ENCODE measurements at regions not wholly inside any gene's neighbourhood (a gene's known extent, or its start where the extent isn't known, plus 50 kb on each side); places are given as distances from the start of the nearest gene placed in this dataset.
"Not testable (repeated sequence)": the region's sequence is repeated elsewhere in the genome, so short reads cannot be mapped to it uniquely, and the experiment has no call there.

DNA sequence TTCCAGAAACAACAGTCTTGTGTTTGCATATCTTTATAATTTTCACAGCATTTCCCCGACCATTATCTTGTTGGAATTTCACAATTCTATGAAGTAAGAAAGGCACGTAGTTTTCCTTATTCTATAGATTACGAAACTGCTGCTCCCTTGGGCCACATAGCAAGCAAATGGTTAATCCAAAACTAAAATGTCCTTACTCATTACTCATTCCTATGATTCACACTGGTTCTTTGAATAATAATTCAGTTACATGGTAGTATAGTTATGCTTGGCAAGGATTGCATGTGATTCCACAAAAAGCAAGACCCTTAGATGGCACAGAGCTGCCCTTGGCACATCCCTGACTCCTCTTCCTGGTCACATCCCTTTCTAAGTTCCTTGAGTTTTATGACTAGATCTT lies 51.2 kb downstream of the OR13H1 start:
- DNase-seq (ENCODE audit: low read depth in 2 of 2), result no peak

DNA sequence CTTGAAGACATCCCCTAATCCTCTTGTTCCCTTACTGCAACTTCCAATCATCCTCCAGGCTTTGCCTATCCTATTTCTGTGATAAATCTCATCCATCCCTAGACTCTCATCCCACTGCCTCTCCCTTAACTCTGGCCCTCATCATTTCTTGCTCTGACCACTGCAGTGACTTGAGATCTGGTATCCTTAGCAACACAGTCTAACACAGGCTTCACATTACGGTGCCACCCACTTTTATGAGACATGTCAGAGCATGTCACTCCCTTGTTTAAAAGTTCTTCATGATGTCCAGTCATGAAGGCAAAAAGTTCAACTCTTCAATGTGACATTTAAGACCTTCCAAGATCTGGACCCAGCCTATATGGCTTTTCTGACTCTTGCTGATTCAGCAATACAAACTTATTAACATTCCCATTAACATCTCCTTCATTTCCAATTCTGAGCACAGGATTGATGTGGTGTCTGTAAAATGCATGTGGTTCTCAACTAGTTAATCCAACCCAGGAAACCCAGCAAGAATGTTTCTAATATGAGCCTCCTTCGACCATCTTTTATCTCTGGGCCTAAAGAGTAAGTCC lies 64.0 kb downstream of the OR13H1 start:
- DNase-seq (ENCODE audit: low read depth in 2 of 2), result no peak

DNA sequence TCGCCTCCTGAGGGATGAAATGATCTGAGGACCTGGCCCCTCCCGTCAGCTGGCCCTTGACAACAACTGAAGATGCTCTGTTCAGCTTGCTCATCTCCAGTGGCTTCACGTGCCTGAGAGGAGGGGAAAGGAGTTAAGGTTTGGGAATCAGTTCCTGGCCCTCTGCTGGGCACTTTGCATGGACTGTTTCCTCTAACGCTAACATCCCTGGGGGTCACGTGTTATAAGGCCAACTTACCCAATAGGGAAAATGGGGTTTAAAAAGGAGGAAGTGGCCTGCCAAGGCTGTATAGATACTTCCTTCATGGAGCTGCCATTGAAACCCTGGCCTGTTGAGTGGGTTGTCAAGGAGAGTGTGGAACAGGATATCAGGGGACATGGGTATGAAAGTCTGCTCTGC lies 65.6 kb downstream of the OR13H1 start:
- no peak for DNase-seq (ENCODE audit: low read depth in 2 of 2)

DNA sequence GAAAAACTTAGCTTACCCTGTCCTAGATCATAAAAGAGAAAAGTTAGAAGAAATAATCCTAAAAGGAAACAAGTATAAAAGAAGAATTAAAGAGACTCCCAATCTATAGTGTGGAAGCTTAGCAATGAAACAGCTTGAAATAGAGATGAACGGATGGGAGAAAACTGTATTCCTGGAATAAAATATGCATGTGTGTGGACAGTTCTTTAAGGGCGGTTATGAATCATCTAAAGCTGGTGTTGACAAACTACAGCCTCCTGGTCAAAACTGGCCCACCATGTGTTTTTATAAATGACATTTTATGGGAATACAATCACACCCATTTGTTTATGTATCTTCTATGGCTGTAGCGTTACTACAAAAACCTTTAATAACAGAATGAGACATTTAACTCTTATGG lies 69.4 kb downstream of the OR13H1 start:
- no peak for DNase-seq (ENCODE audit: low read depth in 2 of 2)

DNA sequence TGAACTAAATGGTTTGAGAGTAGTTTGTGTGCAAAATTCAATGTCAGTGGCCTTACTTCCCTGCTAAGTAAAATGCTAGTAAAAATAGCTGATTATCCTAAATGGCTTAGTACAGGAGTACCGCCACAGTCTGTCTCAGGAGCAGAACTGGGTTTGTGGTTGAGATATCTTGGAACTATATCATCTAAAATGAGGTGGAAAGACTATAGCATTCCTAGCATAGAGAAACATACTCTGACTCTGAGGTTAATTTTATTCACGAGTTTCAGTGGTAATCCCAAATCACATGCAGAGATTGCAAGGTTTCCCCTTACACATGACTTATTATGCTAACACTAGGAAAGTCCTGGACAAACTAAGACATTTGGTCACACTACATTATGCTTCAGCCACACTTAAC lies 70.4 kb downstream of the OR13H1 start:
- no peak for DNase-seq (ENCODE audit: low read depth in 2 of 2)

DNA sequence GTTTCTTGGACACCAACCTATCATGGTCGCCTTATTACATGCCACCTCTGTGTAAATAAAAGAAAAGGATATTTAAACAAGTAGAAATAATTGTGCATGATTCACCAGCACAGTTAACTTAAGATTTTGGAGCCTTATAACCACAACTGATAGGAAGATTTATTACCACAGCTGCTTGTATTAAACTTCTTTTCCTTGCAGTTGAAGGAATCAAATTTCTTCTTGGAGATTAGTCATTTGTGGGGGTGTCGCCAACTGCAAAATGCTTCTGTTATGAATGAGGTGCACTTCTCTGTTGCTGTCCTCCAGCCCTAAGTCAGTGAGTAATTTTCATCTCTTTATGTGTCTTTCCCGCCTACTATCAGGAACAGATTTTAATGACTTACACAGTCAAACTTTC lies 73.3 kb downstream of the OR13H1 start:
- DNase-seq (ENCODE audit: low read depth in 2 of 2), result no peak

DNA sequence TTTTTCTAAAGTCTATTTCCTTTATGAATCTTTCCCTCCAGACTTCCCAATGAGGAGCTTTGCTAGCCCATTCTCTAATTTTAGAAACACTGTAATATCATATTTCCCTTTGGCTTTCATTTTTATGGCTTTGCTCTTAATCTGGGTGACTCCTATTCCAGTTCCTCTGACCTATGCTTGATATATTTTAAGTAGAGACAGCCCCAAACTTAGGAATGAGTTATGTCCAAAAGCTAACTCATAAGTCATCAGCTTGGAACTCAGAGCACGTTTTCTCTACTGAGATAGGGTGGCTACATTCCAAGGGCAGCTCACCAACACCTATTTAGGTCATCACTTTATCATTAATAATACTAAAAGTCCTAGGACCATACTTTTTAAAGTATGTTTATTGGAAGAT lies 77.8 kb downstream of the OR13H1 start:
- no peak for DNase-seq (ENCODE audit: low read depth in 2 of 2)

DNA sequence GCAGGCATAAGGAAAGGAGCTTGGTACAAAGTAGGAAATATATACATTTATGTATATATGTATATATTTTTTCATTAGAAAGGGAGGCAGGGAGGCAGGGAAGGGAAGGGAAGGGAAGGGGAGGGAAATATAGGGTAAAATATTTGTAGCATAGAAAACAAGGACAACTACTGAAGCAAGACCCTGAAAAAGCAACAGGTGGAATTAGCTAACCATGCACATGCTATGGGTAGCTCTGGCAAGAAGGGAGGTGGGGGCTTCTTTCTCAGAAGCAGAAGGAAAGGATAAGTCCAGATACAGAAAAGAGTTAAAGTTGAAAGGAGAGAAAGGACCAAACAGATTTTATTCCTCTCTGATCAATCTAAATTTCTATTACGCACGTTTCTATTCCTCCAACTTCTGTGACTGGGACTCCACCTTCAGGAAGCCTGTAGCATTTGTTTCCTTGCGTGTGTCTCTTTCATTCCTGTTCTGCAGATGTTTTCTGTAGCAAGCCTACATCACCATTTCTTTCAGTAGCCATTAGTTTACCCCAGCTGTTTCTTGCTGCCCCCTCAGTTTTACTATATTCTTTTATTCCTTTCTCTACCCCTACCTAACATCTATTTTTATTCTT lies 82.9 kb downstream of the OR13H1 start:
- no peak for DNase-seq (ENCODE audit: low read depth in 2 of 2)

DNA sequence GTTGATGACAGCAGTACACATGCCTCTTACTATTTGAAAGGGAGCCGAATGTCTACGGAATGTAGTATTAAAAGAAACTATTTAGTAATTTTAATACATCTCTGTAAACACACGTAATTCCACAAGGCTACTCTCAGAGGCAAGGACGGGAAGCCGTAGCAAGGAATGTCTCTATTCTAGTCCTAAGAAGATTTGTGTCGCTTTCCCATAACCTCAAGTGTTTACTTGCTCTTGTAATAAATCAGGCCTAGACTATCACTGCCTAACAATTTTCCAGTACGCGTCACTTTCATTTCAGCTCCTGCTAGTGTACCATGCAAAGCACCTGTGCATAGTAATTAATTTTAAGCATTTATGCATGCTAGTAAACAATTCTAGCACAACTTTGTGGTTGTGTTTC lies 86.7 kb downstream of the OR13H1 start:
- DNase-seq (ENCODE audit: low read depth in 2 of 2), result no peak

DNA sequence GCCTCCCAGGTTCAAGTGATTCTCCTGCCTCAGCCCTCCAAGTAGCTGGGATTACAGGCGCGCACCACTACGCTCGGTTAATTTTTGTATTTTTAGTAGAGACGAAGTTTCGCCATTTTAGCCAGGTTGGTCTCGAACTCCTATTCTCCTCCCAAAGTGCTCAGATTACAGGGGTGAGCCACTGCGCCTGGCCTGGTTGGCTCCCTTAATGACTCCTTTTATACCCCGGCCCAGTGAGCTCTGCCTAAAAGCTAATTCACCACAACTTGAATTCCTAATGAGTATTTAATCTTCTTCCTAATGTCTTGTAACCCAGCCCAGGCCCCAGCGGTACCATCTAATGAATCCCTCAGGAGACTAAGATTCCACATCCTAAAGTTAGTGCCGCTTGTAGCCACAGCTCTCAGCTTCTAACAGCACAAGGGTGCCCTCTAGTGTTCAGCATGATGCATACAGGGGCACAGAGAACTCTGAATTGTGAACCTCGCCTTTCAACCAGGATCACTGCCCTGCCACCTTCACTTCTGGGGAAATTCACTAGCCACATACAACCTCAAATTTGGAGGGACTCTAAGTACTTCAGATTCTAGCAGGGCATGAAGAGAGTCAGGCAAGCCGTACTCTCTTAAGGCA lies 89.5 kb downstream of the OR13H1 start:
- no peak for DNase-seq (ENCODE audit: low read depth in 2 of 2)

DNA sequence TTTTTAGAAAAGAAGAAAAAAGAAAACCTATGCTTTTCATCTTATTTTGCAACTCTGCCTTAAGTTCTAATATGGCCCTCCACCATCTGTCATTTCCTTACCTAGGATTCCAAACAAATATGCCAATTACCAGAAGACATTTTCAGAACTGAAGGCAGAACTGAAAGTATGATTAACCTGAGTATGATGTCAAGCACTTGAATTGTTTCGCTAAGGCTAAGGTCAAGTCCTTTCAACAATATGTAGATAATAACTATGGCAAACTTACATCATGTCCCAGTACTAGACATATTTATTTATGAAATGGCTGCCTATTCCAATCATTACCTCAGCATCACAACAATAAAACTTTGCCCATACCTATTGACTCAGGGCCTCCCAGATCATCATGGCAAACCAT lies 91.0 kb downstream of the OR13H1 start:
- no peak for DNase-seq (ENCODE audit: low read depth in 2 of 2)

DNA sequence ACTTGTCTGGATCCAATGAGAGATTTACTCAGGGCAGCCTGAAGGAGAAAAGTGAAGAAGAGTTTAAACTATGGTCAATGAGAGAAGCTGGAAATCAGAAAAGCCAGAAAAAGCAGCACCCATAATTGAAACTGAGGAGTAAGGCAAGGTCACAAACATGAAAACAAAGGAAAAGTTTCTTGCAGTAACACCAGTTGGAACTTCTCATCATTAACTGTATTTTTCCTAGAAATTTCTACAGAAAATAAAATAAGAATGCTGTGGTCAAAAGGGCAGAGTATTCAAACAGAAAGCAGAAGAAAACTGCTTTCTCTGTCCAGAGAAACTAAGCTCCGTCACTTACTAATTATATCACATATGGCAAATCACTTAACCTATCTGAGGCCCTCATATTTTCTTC lies 102.2 kb downstream of the OR13H1 start:
- DNase-seq (ENCODE audit: low read depth in 2 of 2), result no peak

DNA sequence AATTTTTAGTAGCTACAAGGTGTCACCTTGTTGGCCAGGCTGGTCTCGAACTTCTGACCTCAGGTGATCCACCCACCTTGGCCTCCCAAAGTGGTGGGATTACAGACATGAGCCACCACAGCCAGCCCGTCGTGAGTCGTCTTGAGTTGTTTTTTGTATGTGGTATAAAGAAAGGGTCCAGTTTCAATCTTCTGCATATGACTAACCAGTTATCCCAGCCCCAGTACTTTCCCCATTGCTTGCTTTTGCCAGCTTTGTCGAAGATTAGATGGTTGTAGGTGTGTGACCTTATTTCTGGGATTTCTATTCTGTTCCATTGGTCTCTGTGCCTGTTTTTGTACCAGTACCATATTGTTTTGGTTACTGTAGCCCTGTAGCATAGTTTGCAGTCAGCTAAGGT lies 105.9 kb downstream of the OR13H1 start:
- no peak for DNase-seq (ENCODE audit: low read depth in 2 of 2)

DNA sequence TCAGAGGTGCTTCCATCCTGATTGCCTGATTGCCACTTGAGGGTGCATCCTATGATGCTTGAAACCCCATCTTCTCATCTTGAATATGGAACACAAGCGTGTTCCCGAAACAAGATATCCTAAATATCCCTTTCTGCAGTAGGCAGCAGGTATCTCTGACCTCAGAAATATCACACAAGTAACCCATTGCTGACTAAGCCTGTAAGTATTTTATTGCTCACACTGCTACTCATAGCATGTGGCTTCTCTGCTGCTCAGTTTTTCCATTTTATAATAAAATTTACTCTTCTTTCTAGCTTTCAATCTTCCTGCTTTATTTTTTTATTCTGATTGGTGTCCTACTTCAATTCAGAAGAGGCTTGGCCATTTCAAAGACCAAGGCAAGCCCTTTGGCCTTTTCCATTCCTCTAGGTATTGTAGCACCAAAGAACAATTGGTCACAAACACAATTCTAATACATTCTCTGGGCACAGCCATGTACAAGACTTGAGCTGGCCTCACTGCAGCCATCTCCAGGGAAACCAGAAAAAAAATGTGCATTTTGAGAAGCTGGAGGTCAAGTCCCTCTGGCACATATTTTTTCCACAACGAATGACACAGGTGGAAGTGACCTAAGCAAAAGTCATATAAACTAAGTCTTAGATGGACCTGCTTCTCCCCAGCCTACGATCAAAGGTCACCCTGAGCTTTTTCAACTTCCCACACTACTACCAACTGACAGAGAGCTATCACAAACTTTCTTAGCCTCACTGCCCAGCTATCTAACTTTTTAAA lies 107.0 kb downstream of the OR13H1 start:
- no peak for DNase-seq (ENCODE audit: low read depth in 2 of 2)

DNA sequence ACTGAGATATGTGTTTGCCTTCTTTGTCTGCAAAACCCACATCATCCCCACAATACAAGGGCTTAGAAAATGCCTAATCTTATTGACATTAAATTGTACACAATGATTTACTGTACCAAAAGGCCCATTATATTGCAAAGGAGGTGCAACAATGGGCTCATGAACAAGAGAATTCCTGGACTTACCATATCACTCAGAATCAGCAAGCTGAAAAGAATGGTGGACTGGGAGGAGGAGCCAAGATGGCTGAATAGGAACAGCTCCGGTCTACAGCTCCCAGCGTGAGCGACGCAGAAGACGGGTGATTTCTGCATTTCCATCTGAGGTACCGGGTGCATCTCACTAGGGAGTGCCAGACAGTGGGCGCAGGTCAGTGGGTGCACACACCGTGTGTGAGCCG lies 119.9 kb downstream of the OR13H1 start:
- DNase-seq (ENCODE audit: low read depth in 2 of 2), result not testable (repeated sequence)

DNA sequence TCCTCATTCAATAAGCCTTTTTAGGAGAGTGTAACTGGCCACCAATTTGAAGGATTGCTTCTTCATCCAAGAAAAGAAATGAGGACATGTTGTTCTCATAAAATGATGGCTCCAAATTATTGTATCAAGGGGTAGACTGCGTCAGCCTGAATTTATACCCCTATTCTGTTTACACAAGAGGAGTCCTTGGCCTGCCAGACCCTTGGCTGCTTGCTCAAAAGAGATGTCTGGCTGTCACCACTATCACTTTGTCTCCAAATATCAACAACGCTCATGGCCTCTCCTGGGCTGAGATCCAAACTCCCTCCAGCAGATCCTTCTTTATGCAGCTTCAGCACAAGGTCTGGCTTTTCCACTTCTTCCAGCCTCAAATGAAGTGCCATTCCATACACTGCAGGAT lies 127.9 kb downstream of the OR13H1 start:
- DNase-seq (ENCODE audit: low read depth in 2 of 2), result no peak

DNA sequence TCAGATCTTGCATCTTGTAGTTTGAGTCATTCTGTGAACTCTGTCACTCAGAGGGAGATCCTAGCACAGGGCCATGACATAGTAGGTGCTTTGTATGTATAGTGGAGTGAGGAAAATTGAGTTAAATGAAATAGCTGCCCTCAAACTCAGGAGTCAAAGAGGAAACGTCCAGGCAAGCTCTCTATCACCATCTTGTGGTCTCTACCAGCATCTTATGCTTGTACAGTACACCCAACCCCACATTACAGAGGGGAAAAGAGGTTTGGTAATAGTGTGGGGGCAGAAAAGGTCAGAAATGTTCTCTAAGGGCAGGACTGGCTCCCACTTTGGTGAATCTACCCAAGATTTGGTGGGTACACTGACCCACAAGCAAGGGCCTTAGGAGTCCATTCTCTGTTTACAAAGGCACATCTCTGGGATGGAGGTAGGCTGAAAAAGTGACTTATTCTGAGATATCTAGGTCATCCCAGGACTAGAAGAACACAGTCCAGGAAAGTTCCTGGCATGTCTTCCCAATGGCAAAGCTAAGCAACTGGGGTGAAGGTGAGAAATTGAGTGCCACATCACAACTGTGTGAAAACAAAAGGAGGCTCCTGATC lies 131.8 kb downstream of the OR13H1 start:
- DNase-seq (ENCODE audit: low read depth in 2 of 2), result no peak

DNA sequence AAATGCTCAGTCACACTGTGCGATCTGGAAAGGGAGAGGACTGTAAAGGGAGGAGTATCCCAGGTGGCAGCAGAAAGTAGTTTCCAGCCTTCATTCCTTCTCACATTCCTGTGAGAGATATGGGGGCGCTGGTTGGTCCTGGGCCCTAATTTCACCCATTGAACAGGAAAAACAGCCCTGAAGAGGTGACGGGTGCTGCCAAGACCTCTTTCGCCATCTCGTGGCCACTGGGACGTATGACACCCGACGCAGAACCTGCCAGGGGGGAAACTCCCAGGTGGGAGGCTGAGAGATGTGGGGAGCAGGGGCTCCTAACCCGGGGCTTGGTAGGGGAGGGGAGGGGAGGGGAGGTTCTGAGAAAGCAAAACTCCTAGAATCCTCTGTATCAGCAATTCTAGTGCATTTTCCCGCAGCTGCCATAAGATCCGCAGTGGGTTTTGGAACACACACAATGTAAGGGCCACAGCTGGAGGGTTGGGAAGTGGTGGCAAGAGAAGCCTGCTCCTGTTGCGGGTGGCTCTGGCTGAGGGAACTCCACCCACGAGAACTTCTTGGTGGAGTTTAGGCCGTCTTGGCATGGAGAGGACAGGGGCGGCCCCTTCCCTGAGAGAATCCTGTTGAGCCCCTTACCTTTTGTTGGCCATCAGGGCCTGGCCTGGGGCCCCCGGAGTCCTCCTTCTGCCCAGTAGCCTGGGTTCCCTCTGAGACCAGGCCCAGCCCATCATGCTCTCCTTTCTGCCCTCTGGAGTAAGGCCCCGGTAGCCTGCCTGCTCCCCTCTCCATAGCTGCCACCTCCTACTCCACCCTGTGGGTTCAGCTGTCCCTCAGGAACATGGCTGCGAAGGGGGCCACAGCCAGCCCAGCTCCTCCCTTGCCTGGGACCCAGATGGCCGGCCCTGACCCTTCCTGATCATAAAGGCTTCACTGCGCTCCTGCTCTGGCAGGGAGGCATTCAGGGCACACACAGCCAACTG lies 134.1 kb downstream of the OR13H1 start:
- DNase-seq (ENCODE audit: low read depth in 2 of 2), result peak in 1 of 2 donors; percentile 15

DNA sequence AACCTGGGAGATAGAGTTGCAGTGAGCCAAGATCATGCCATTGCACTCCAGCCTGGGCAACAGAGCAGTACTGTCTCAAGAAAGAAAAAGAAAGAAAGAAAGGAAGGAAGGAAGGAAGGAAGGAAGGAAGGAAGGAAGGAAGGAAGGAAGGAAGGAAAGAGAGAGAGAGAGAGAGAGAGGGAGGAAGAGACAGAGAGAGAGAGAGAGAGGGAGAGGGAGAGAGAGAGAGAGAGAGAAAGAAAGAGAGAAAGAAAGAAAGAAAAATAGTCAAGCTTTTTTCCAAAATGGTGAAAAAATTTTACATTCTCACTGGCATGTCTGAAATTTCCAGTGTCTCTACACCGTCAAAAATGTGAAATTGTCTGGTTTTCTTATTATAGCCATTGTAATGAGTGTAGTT lies 138.9 kb downstream of the OR13H1 start:
- DNase-seq (ENCODE audit: low read depth in 2 of 2), result not testable (repeated sequence)

DNA sequence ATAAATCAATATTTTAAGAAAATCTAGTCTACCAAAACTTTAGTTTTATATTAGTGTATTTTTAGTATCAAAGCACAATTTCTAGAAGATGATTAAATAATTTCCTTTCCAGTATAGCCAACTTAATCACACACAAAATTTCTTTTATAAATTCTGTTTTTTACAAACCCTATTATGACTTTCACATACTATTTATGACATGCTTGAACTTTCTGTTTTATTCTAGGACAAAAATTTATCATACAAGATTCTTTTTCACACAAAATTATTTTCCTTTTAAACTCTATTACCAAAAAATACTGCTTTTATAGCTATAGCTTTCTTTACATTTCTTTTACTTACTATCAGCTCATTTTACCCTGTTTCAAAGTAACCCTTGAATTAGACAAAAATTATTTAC lies 149.5 kb downstream of the OR13H1 start:
- DNase-seq (ENCODE audit: low read depth in 2 of 2), result no peak

DNA sequence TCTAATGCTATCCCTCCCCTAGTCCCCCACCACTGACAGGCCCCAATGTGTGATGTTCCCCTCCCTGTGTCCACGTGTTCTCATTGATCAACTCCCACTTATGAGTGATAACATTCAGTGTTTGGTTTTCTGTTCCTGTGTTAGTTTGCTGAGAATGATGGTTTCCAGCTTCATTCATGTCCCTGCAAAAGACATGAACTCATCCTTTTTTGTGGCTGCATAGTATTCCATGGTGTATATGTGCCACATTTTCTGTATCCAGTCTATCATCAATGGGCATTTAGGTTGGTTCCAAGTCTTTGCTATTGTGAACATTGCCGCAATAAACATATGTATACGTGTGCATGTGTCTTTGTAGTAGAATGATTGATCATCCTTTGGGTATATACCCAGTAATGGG lies 153.1 kb downstream of the OR13H1 start:
- not testable (repeated sequence) for DNase-seq (ENCODE audit: low read depth in 2 of 2)

Measured in stimulated activated CD8-positive, alpha-beta memory T cell treated with anti-CD3 and anti-CD28 coated beads, Interleukin-7, amount 100 ng/mL, for 4 hours (primary cell).